ENCODE measurements at regions not wholly inside any gene's neighbourhood (a gene's known extent, or its start where the extent isn't known, plus 50 kb on each side); places are given as distances from the start of the nearest gene placed in this dataset.

- no peak for DNase-seq (ENCODE audit: low read depth)
- H3K4me3 ChIP-seq (ENCODE audit: low read depth, low read length), result no peak overlapping the region
- no peak for TF ChIP-seq CTCF (IDR thresholded peaks at IDR 0.05; ENCODE audit: insufficient read depth, low read depth, low read length)
Observed at GRCh38 chr2:235406430-235406829, 87.4 kb upstream of the AGAP1 start.

- DNase-seq (ENCODE audit: low read depth), result no peak
- TF ChIP-seq CTCF (IDR thresholded peaks at IDR 0.05; ENCODE audit: insufficient read depth, low read depth, low read length), result no peak
- H3K4me3 ChIP-seq (ENCODE audit: low read depth, low read length), result no peak overlapping the region
Observed at GRCh38 chr2:235411905-235412485, 81.8 kb upstream of the AGAP1 start.

- no peak for DNase-seq (ENCODE audit: low read depth)
- TF ChIP-seq CTCF (IDR thresholded peaks at IDR 0.05; ENCODE audit: insufficient read depth, low read depth, low read length), result no peak
- H3K4me3 ChIP-seq (ENCODE audit: low read depth, low read length), result no peak overlapping the region
Observed at GRCh38 chr2:235413064-235413463, 80.8 kb upstream of the AGAP1 start.

- H3K4me3 ChIP-seq (ENCODE audit: low read depth, low read length), result no peak overlapping the region
- no peak for DNase-seq (ENCODE audit: low read depth)
- TF ChIP-seq CTCF (IDR thresholded peaks at IDR 0.05; ENCODE audit: insufficient read depth, low read depth, low read length), result no peak
Observed at GRCh38 chr2:235414422-235414821, 79.4 kb upstream of the AGAP1 start.

GRCh38 chr2:235416858-235417499 lies 76.9 kb upstream of the AGAP1 start:
- peak; percentile 51 for DNase-seq (ENCODE audit: low read depth)
- H3K4me3 ChIP-seq (ENCODE audit: low read depth, low read length), result no peak overlapping the region

GRCh38 chr2:235418918-235419317 lies 74.9 kb upstream of the AGAP1 start:
- no peak overlapping the region for H3K4me3 ChIP-seq (ENCODE audit: low read depth, low read length)
- no peak for TF ChIP-seq CTCF (IDR thresholded peaks at IDR 0.05; ENCODE audit: insufficient read depth, low read depth, low read length)
- no peak for DNase-seq (ENCODE audit: low read depth)

More at GRCh38 chr2:235416858-235417499, 76.9 kb upstream of the AGAP1 start:
- TF ChIP-seq CTCF (IDR thresholded peaks at IDR 0.05; ENCODE audit: insufficient read depth, low read depth, low read length), result no peak

GRCh38 chr2:235419996-235420395 lies 73.8 kb upstream of the AGAP1 start:
- TF ChIP-seq CTCF (IDR thresholded peaks at IDR 0.05; ENCODE audit: insufficient read depth, low read depth, low read length), result no peak
- no peak for DNase-seq (ENCODE audit: low read depth)
- H3K4me3 ChIP-seq (ENCODE audit: low read depth, low read length), result no peak overlapping the region
